OCI-LY1 (cell line): ENCODE measurements at regions not wholly inside any gene's neighbourhood (a gene's known extent, or its start where the extent isn't known, plus 50 kb on each side); places are given as distances from the start of the nearest gene placed in this dataset.

ENCODE experiments used
- EZH2 ChIP-seq: fragments of 200-600 bp; sonication (generic), shearing (Covaris generic); IDR thresholded peaks from 2 replicates; pipeline ENCODE4 v1.8.0; 2017; ENCODE audit warnings: borderline replicate concordance, mixed run types, mild to moderate bottlenecking, antibody characterized with exemption, low read length, moderate library complexity, mixed read lengths
- TF ChIP-seq, protein P1 (sequence below): fragments of 200-600 bp; sonication (generic), shearing (Covaris generic); IDR thresholded peaks from 2 replicates; pipeline ENCODE4 v1.5.1; 2017; ENCODE audit warnings: mild to moderate bottlenecking, antibody characterized with exemption, low read length, moderate library complexity, mixed read lengths

DNA sequence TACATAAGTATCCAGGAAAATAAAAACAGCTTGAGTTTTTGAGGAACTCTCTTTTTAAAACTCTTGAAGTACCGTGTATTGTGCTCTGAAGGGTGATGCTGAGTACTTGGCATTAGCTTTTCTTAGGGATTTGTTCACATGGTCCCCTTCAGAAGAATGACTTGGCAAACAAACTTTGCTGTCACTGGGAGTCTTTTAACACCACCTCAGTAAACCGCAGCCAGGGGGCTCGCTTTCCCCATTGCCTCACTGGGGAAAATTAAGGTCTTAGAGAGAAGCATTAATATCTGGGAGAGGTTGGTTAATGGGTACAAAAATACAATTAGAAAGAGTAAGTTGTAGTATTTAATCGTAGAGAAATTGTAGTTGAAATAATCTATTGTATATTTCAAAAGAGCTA lies 105.9 kb upstream of the DAP start:
- TF ChIP-seq, protein P1, sequence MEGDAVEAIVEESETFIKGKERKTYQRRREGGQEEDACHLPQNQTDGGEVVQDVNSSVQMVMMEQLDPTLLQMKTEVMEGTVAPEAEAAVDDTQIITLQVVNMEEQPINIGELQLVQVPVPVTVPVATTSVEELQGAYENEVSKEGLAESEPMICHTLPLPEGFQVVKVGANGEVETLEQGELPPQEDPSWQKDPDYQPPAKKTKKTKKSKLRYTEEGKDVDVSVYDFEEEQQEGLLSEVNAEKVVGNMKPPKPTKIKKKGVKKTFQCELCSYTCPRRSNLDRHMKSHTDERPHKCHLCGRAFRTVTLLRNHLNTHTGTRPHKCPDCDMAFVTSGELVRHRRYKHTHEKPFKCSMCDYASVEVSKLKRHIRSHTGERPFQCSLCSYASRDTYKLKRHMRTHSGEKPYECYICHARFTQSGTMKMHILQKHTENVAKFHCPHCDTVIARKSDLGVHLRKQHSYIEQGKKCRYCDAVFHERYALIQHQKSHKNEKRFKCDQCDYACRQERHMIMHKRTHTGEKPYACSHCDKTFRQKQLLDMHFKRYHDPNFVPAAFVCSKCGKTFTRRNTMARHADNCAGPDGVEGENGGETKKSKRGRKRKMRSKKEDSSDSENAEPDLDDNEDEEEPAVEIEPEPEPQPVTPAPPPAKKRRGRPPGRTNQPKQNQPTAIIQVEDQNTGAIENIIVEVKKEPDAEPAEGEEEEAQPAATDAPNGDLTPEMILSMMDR = peak; percentile 24; the same call in 1 of the 2 replicates
- no peak for TF ChIP-seq EZH2
